Posterior cingulate gyrus (tissue), 11 donors: ENCODE measurements at regions not wholly inside any gene's neighbourhood (a gene's known extent, or its start where the extent isn't known, plus 50 kb on each side); places are given as distances from the start of the nearest gene placed in this dataset.
"Not testable (repeated sequence)": the region's sequence is repeated elsewhere in the genome, so short reads cannot be mapped to it uniquely, and the experiment has no call there.

Experiments used
- DNase-seq, 10 donors: peaks; one replicate each; pipeline versions ENCODE4 v3.0.0 to v3.0.0-alpha.2; 2020 to 2021; ENCODE audit warnings: mixed read lengths in 3 of 10
- intact Hi-C: fragments of 100-400 bp; cut with DNase I; formaldehyde crosslinking; loops from one replicate; pipeline ENCODE4 v1.15.1; 2023

- DNase-seq, intact Hi-C loops: not testable (repeated sequence)
Observed at GRCh38 chr4:49314815-49315214, 328.7 kb downstream of the CWH43 start.

- peak in 1 of 10 donors; percentile 46 for DNase-seq
- intact Hi-C loops: not testable (repeated sequence)
Observed at GRCh38 chr4:49320725-49321410, 334.8 kb downstream of the CWH43 start.

GRCh38 chr4:49321511-49322300, 335.6 kb downstream of the CWH43 start:
- intact Hi-C loops: not testable (repeated sequence)
- peak in 1 of 10 donors; percentile 21 for DNase-seq

- intact Hi-C loops: not testable (repeated sequence)
- peak in 2 of 10 donors; percentile 60 to 84 for DNase-seq
Observed at GRCh38 chr4:49322610-49323572, 336.8 kb downstream of the CWH43 start.

GRCh38 chr4:49323573-49323940, 337.5 kb downstream of the CWH43 start:
- DNase-seq: peak in 2 of 10 donors; percentile 18 to 86
- intact Hi-C loops: not testable (repeated sequence)
